ENCODE measurements at regions not wholly inside any gene's neighbourhood (a gene's known extent, or its start where the extent isn't known, plus 50 kb on each side); places are given as distances from the start of the nearest gene placed in this dataset.

- Histone ChIP-seq H3K9me2 (replicated peaks; ENCODE audit: insufficient read depth, low read length) (no peaks in the 10 kb centered on the region), H3K4me1 (ENCODE audit: low read length) (no peaks in the 10 kb centered on the region), H3K4me3 (ENCODE audit: low read length) (no peak overlapping the region), H4K20me1 (ENCODE audit: insufficient read depth, low read depth, low read length) (no peaks in the 10 kb centered on the region), H3K36me3 (ENCODE audit: insufficient read depth, low read length) (no peaks in the 10 kb centered on the region), H3K9me3 (ENCODE audit: low read length) (no peaks in the 10 kb centered on the region), H3K79me2 (ENCODE audit: low read length) (no peaks in the 10 kb centered on the region), H3K27me3 (ENCODE audit: low read length) (no peaks in the 10 kb centered on the region), H3K4me2 (ENCODE audit: low read depth, low read length, poor library complexity, severe bottlenecking) (no peak overlapping the region), H3K9ac (ENCODE audit: low read length) (no peak overlapping the region), H2AFZ (ENCODE audit: low read length) (no peak overlapping the region), H3K27ac (ENCODE audit: low read length) (no peak overlapping the region)
- no peak for DNase-seq
Observed at GRCh38 chr6:45830441-45831139, 185.1 kb downstream of the CLIC5 start.

- H2AFZ ChIP-seq (ENCODE audit: low read length): no peak overlapping the region
- H3K4me3 ChIP-seq (ENCODE audit: low read length): no peak overlapping the region
- no peaks in the 10 kb centered on the region for H4K20me1 ChIP-seq (ENCODE audit: insufficient read depth, low read depth, low read length)
- DNase-seq: no peak
- H3K79me2 ChIP-seq (ENCODE audit: low read length): no peaks in the 10 kb centered on the region
- H3K27ac ChIP-seq (ENCODE audit: low read length): no peak overlapping the region
- H3K9me2 ChIP-seq (replicated peaks; ENCODE audit: insufficient read depth, low read length): no peaks in the 10 kb centered on the region
- no peaks in the 10 kb centered on the region for H3K36me3 ChIP-seq (ENCODE audit: insufficient read depth, low read length)
- no peaks in the 10 kb centered on the region for H3K4me1 ChIP-seq (ENCODE audit: low read length)
- no peak overlapping the region for H3K9ac ChIP-seq (ENCODE audit: low read length)
- H3K9me3 ChIP-seq (ENCODE audit: low read length): no peaks in the 10 kb centered on the region
- no peaks in the 10 kb centered on the region for H3K27me3 ChIP-seq (ENCODE audit: low read length)
- H3K4me2 ChIP-seq (ENCODE audit: low read depth, low read length, poor library complexity, severe bottlenecking): no peak overlapping the region
Observed at GRCh38 chr6:45829873-45830272, 185.8 kb downstream of the CLIC5 start.

DNA sequence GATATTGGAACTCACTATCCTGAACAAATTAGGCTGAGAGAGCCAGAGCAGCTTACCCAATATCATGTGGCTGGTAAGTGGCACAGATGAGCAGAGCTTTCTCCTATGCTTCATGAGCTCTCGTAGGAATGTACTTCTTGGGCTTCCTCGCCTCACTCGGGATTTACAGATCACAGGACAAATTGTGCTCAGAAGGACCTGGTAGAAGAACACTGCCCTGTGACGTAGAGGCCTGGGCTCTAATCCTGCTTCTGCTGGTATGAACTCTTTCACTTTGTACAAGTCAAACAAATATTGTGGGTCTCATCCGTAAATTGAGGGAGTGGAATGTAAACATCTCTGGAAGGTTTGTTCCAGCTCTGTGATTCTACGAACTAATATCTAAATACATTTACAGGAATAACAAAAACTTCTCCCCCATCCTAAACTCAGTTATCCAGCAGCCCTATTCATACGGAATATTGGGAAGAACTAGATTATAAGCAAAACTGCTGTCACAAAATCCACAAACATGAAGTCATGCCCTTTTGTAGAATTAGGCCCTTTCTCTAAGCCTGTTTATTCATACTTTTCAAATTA is 187.6 kb downstream of the CLIC5 start:
- H3K9me2 ChIP-seq (replicated peaks; ENCODE audit: insufficient read depth, low read length): no peaks in the 10 kb centered on the region
- H4K20me1 ChIP-seq (ENCODE audit: insufficient read depth, low read depth, low read length): no peaks in the 10 kb centered on the region
- no peaks in the 10 kb centered on the region for H3K9me3 ChIP-seq (ENCODE audit: low read length)
- H3K36me3 ChIP-seq (ENCODE audit: insufficient read depth, low read length): no peaks in the 10 kb centered on the region
- no peaks in the 10 kb centered on the region for H3K79me2 ChIP-seq (ENCODE audit: low read length)
- no peak overlapping the region for H3K9ac ChIP-seq (ENCODE audit: low read length)
- no peak overlapping the region for H3K4me2 ChIP-seq (ENCODE audit: low read depth, low read length, poor library complexity, severe bottlenecking)
- H3K4me1 ChIP-seq (ENCODE audit: low read length): no peaks in the 10 kb centered on the region
- no peak overlapping the region for H2AFZ ChIP-seq (ENCODE audit: low read length)
- no peak for DNase-seq
- no peak overlapping the region for H3K4me3 ChIP-seq (ENCODE audit: low read length)
- no peak overlapping the region for H3K27ac ChIP-seq (ENCODE audit: low read length)
- H3K27me3 ChIP-seq (ENCODE audit: low read length): no peaks in the 10 kb centered on the region

- DNase-seq: no peak
- H3K27me3 ChIP-seq (ENCODE audit: low read length): no peaks in the 10 kb centered on the region
- H3K4me2 ChIP-seq (ENCODE audit: low read depth, low read length, poor library complexity, severe bottlenecking): no peak overlapping the region
- no peak overlapping the region for H3K9ac ChIP-seq (ENCODE audit: low read length)
- H3K9me3 ChIP-seq (ENCODE audit: low read length): no peaks in the 10 kb centered on the region
- no peak overlapping the region for H3K27ac ChIP-seq (ENCODE audit: low read length)
- no peaks in the 10 kb centered on the region for H3K9me2 ChIP-seq (replicated peaks; ENCODE audit: insufficient read depth, low read length)
- H3K79me2 ChIP-seq (ENCODE audit: low read length): no peaks in the 10 kb centered on the region
- H3K4me1 ChIP-seq (ENCODE audit: low read length): no peaks in the 10 kb centered on the region
- no peaks in the 10 kb centered on the region for H4K20me1 ChIP-seq (ENCODE audit: insufficient read depth, low read depth, low read length)
- H2AFZ ChIP-seq (ENCODE audit: low read length): no peak overlapping the region
- no peaks in the 10 kb centered on the region for H3K36me3 ChIP-seq (ENCODE audit: insufficient read depth, low read length)
- H3K4me3 ChIP-seq (ENCODE audit: low read length): no peak overlapping the region
Observed at GRCh38 chr6:45822873-45823272, 192.8 kb downstream of the CLIC5 start.

DNA sequence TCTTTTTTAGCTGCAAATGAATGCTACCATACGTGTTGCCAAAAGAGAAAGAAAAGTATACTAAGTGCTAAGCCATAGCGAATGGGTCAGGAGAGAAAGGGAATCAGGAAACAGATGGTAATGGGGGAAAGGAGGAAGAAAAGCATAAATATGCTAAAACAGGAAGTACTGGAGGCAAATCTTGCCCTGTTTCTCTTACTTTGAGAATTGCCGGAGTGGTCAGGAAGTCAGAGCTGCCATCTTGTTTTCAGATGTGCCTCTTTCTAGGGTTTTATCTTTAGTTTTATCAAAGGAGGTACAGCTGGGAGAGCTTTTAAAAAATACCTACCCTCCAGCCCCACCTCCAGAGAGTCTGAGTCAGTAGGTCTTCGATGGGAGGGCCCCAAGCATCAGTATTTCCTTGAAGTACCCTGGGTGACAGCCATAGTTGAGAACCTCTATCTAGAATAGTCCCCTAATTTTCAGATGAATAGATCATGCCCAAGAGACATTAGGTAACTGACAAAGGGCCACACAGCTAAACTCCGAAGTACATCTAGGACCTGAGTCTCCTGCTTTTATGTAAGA is 193.3 kb downstream of the CLIC5 start:
- no peaks in the 10 kb centered on the region for H4K20me1 ChIP-seq (ENCODE audit: insufficient read depth, low read depth, low read length)
- H3K4me1 ChIP-seq (ENCODE audit: low read length): no peaks in the 10 kb centered on the region
- no peaks in the 10 kb centered on the region for H3K27me3 ChIP-seq (ENCODE audit: low read length)
- H3K4me2 ChIP-seq (ENCODE audit: low read depth, low read length, poor library complexity, severe bottlenecking): no peak overlapping the region
- H3K9me3 ChIP-seq (ENCODE audit: low read length): no peaks in the 10 kb centered on the region
- no peak for DNase-seq
- H3K9ac ChIP-seq (ENCODE audit: low read length): no peak overlapping the region
- no peaks in the 10 kb centered on the region for H3K79me2 ChIP-seq (ENCODE audit: low read length)
- no peak overlapping the region for H3K4me3 ChIP-seq (ENCODE audit: low read length)
- no peaks in the 10 kb centered on the region for H3K36me3 ChIP-seq (ENCODE audit: insufficient read depth, low read length)
- no peak overlapping the region for H3K27ac ChIP-seq (ENCODE audit: low read length)
- H2AFZ ChIP-seq (ENCODE audit: low read length): no peak overlapping the region
- no peaks in the 10 kb centered on the region for H3K9me2 ChIP-seq (replicated peaks; ENCODE audit: insufficient read depth, low read length)

- Histone ChIP-seq H3K4me2 (ENCODE audit: low read depth, low read length, poor library complexity, severe bottlenecking) (no peak overlapping the region), H3K79me2 (ENCODE audit: low read length) (no peaks in the 10 kb centered on the region), H3K9me3 (ENCODE audit: low read length) (no peaks in the 10 kb centered on the region), H4K20me1 (ENCODE audit: insufficient read depth, low read depth, low read length) (no peaks in the 10 kb centered on the region), H2AFZ (ENCODE audit: low read length) (no peak overlapping the region), H3K27me3 (ENCODE audit: low read length) (no peaks in the 10 kb centered on the region), H3K9me2 (replicated peaks; ENCODE audit: insufficient read depth, low read length) (no peaks in the 10 kb centered on the region), H3K4me3 (ENCODE audit: low read length) (no peak overlapping the region), H3K27ac (ENCODE audit: low read length) (no peak overlapping the region), H3K4me1 (ENCODE audit: low read length) (no peaks in the 10 kb centered on the region), H3K36me3 (ENCODE audit: insufficient read depth, low read length) (no peaks in the 10 kb centered on the region), H3K9ac (ENCODE audit: low read length) (no peak overlapping the region)
- no peak for DNase-seq
Observed at GRCh38 chr6:45818655-45819054, 197.0 kb downstream of the CLIC5 start.

GRCh38 chr6:45816674-45817297 is 198.9 kb downstream of the CLIC5 start:
- Histone ChIP-seq H3K4me1 (ENCODE audit: low read length) (no peaks in the 10 kb centered on the region), H3K4me3 (ENCODE audit: low read length) (no peak overlapping the region), H3K4me2 (ENCODE audit: low read depth, low read length, poor library complexity, severe bottlenecking) (no peak overlapping the region), H3K27ac (ENCODE audit: low read length) (no peak overlapping the region), H3K79me2 (ENCODE audit: low read length) (no peaks in the 10 kb centered on the region), H2AFZ (ENCODE audit: low read length) (no peak overlapping the region), H4K20me1 (ENCODE audit: insufficient read depth, low read depth, low read length) (no peaks in the 10 kb centered on the region), H3K27me3 (ENCODE audit: low read length) (no peaks in the 10 kb centered on the region), H3K9me3 (ENCODE audit: low read length) (no peaks in the 10 kb centered on the region), H3K9me2 (replicated peaks; ENCODE audit: insufficient read depth, low read length) (no peaks in the 10 kb centered on the region), H3K9ac (ENCODE audit: low read length) (no peak overlapping the region), H3K36me3 (ENCODE audit: insufficient read depth, low read length) (no peaks in the 10 kb centered on the region)
- no peak for DNase-seq

DNA sequence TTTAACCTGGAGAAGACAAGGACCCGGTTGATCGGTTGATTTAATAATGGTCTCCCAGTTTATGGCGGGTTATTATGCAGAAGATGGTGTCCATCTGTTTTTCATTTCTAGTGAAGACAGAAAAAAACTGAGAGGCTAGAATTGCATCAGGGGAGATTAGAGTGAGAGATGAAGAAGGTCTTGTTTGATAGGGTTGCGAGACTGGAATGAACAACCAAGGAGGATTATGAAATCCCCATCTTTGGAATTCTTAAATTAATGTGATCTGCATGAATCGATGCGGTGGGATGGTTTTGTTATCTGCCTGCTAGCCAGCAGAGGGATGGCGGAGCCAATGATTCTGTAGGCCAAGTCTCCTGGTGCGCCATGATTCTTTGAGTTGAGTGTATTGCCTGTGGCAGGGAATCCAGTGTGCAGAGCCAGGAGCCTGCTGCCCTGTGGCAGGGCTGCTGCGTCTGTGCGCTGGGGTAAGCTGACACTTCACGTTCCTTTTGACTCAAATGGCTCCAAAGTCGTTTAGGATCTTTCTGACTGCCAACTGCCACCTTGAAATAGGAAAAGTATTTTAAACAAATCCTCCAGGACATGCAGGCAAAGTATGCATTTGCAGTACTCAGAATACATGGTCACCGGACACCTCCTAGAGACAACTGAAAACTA is 200.1 kb downstream of the CLIC5 start:
- Histone ChIP-seq H4K20me1 (ENCODE audit: insufficient read depth, low read depth, low read length) (no peaks in the 10 kb centered on the region), H2AFZ (ENCODE audit: low read length) (no peak overlapping the region), H3K27ac (ENCODE audit: low read length) (no peak overlapping the region), H3K4me2 (ENCODE audit: low read depth, low read length, poor library complexity, severe bottlenecking) (no peak overlapping the region), H3K4me1 (ENCODE audit: low read length) (no peaks in the 10 kb centered on the region), H3K36me3 (ENCODE audit: insufficient read depth, low read length) (no peaks in the 10 kb centered on the region), H3K79me2 (ENCODE audit: low read length) (no peaks in the 10 kb centered on the region), H3K4me3 (ENCODE audit: low read length) (no peak overlapping the region), H3K9ac (ENCODE audit: low read length) (no peak overlapping the region), H3K9me2 (replicated peaks; ENCODE audit: insufficient read depth, low read length) (no peaks in the 10 kb centered on the region), H3K27me3 (ENCODE audit: low read length) (no peaks in the 10 kb centered on the region), H3K9me3 (ENCODE audit: low read length) (no peaks in the 10 kb centered on the region)
- DNase-seq: no peak

All from Karpas-422 (cell line).